Urothelium cell line (cell line): ENCODE measurements at regions not wholly inside any gene's neighbourhood (a gene's known extent, or its start where the extent isn't known, plus 50 kb on each side); places are given as distances from the start of the nearest gene placed in this dataset.
"Not testable (repeated sequence)": the region's sequence is repeated elsewhere in the genome, so short reads cannot be mapped to it uniquely, and the experiment has no call there.

ENCODE experiments used
- DNase-seq: peaks from one replicate; pipeline ENCODE4 v3.0.0; 2011; ENCODE audit warnings: low spot score, mixed read lengths
- FAIRE-seq: peaks from 2 replicates; lab custom pipeline; 2011; peaks lifted over from hg19 to GRCh38; lab: Jason Lieb, UNC

- DNase-seq (no peak), FAIRE-seq (no peak)
These were observed 179.5 kb upstream of the CXCL12 start for GRCh38 chr10:44564361-44564760.

GRCh38 chr10:44564790-44565189 lies 179.9 kb upstream of the CXCL12 start:
- FAIRE-seq (no peak), DNase-seq (no peak)

GRCh38 chr10:44566786-44567185 lies 181.9 kb upstream of the CXCL12 start:
- no peak for FAIRE-seq
- DNase-seq, result no peak

- no peak for DNase-seq
- FAIRE-seq, result no peak
These were observed 182.6 kb upstream of the CXCL12 start for GRCh38 chr10:44567471-44567870.

- DNase-seq (no peak), FAIRE-seq (no peak)
These were observed 184.5 kb upstream of the CXCL12 start for GRCh38 chr10:44569193-44570091.

- DNase-seq, result no peak
- FAIRE-seq, result no peak
These were observed 186.8 kb upstream of the CXCL12 start for GRCh38 chr10:44571701-44572100.

GRCh38 chr10:44572146-44572545 lies 187.2 kb upstream of the CXCL12 start:
- FAIRE-seq, result no peak

GRCh38 chr10:44573821-44574220 lies 188.9 kb upstream of the CXCL12 start:
- DNase-seq (no peak), FAIRE-seq (no peak)

More at GRCh38 chr10:44572146-44572545, 187.2 kb upstream of the CXCL12 start:
- no peak for DNase-seq

- FAIRE-seq, result no peak
- no peak for DNase-seq
These were observed 189.9 kb upstream of the CXCL12 start for GRCh38 chr10:44574596-44575480.

- DNase-seq, result no peak
- no peak for FAIRE-seq
These were observed 190.9 kb upstream of the CXCL12 start for GRCh38 chr10:44575601-44576380.

GRCh38 chr10:44576702-44577191 lies 191.8 kb upstream of the CXCL12 start:
- DNase-seq, result peak; percentile 46
- no peak for FAIRE-seq

GRCh38 chr10:44577533-44577932 lies 192.6 kb upstream of the CXCL12 start:
- FAIRE-seq, result no peak

GRCh38 chr10:44578271-44578670 lies 193.4 kb upstream of the CXCL12 start:
- DNase-seq (no peak), FAIRE-seq (no peak)

More at GRCh38 chr10:44577533-44577932, 192.6 kb upstream of the CXCL12 start:
- no peak for DNase-seq

- FAIRE-seq, DNase-seq: not testable (repeated sequence)
These were observed 194.1 kb upstream of the CXCL12 start for GRCh38 chr10:44578963-44579362.

GRCh38 chr10:44581996-44582395 lies 197.1 kb upstream of the CXCL12 start:
- no peak for DNase-seq

GRCh38 chr10:44587488-44588318 lies 202.8 kb upstream of the CXCL12 start:
- FAIRE-seq, result peak; percentile 52
- DNase-seq, result no peak

More at GRCh38 chr10:44581996-44582395, 197.1 kb upstream of the CXCL12 start:
- no peak for FAIRE-seq

GRCh38 chr10:44589181-44589943 lies 204.5 kb upstream of the CXCL12 start:
- DNase-seq (no peak), FAIRE-seq (no peak)

GRCh38 chr10:44589944-44590449 lies 205.1 kb upstream of the CXCL12 start:
- DNase-seq, result no peak
- no peak for FAIRE-seq

GRCh38 chr10:44591911-44592310 lies 207.0 kb upstream of the CXCL12 start:
- DNase-seq, result no peak
- no peak for FAIRE-seq
